SU-DHL-6 (cell line): ENCODE measurements at regions not wholly inside any gene's neighbourhood (a gene's known extent, or its start where the extent isn't known, plus 50 kb on each side); places are given as distances from the start of the nearest gene placed in this dataset.

ENCODE experiments used
- H2AFZ ChIP-seq: fragments of 200-600 bp; sonication (generic); 2 replicates; pipeline ENCODE4 v1.6.1; 2014; ENCODE audit warnings: low read depth, mild to moderate bottlenecking, moderate library complexity, mixed read lengths, antibody characterized with exemption, low read length; ENCODE audit not compliant: severe bottlenecking
- H3F3A ChIP-seq: fragments of 200-600 bp; shearing (Covaris generic); 2 replicates; pipeline ENCODE4 v1.6.0; 2016; ENCODE audit warnings: antibody characterized with exemption, mild to moderate bottlenecking; ENCODE audit not compliant: insufficient read depth
- H3K27ac ChIP-seq: fragments of 200-600 bp; sonication (generic); 2 replicates; pipeline ENCODE4 v1.5.1; 2016; ENCODE audit warnings: low read depth, mild to moderate bottlenecking, low read length, moderate library complexity, mixed read lengths
- H3K27me3 ChIP-seq: fragments of 200-600 bp; sonication (generic), shearing (Covaris generic); 2 replicates; pipeline ENCODE4 v1.6.0; 2014; ENCODE audit warnings: mild to moderate bottlenecking, low read length
- H3K36me3 ChIP-seq: fragments of 200-600 bp; sonication (generic); 2 replicates; pipeline ENCODE4 v1.6.1; 2014; ENCODE audit warnings: mild to moderate bottlenecking, low read length, mixed read lengths
- H3K4me2 ChIP-seq: fragments of 300-600, 200-600 bp; shearing (Covaris generic), sonication (generic); 2 replicates; pipeline ENCODE4 v1.6.0; 2014; ENCODE audit warnings: low read length, low read depth, mild to moderate bottlenecking; ENCODE audit not compliant: poor library complexity, severe bottlenecking
- H3K4me3 ChIP-seq: fragments of 200-600 bp; sonication (generic); 2 replicates; pipeline ENCODE4 v1.5.1; 2014; ENCODE audit warnings: antibody characterized with exemption, low read length, mild to moderate bottlenecking, mixed read lengths; ENCODE audit not compliant: insufficient read depth, poor library complexity, severe bottlenecking
- H3K79me2 ChIP-seq: fragments of 200-600 bp; sonication (generic); 2 replicates; pipeline ENCODE4 v1.6.1; 2014; ENCODE audit warnings: mild to moderate bottlenecking, low read length, moderate library complexity; ENCODE audit not compliant: insufficient read depth
- H3K9ac ChIP-seq: fragments of 200-600 bp; sonication (generic); 2 replicates; pipeline ENCODE4 v1.7.0; 2014; ENCODE audit warnings: mild to moderate bottlenecking, low read length
- H3K9me2 ChIP-seq: fragments of 200-600 bp; sonication (generic); replicated peaks from 2 replicates; pipeline ENCODE4 v1.6.1; 2014; ENCODE audit warnings: low read length; ENCODE audit not compliant: insufficient read depth
- H3K9me3 ChIP-seq: fragments of 200-600 bp; sonication (generic); 2 replicates; pipeline ENCODE4 v1.6.1; 2014; ENCODE audit warnings: low read length, mixed read lengths; ENCODE audit not compliant: insufficient read depth
- H4K20me1 ChIP-seq: fragments of 200-600 bp; sonication (generic); 2 replicates; pipeline ENCODE4 v1.6.1; 2014; ENCODE audit warnings: low read depth, mild to moderate bottlenecking, antibody characterized with exemption, low read length, moderate library complexity, mixed read lengths
- EZH2phosphoT487 ChIP-seq: fragments of 200-600 bp; sonication (generic), shearing (Covaris generic); conservative IDR thresholded peaks from 2 replicates; pipeline ENCODE4 v1.6.1; 2018; ENCODE audit warnings: mild to moderate bottlenecking, antibody characterized with exemption, low read length, moderate library complexity, mixed read lengths
- TF ChIP-seq, protein P1 (sequence below): fragments of 200-600 bp; sonication (generic); IDR thresholded peaks from one replicate; pipeline ENCODE4 v1.5.1; 2017; ENCODE audit warnings: antibody characterized with exemption, mild to moderate bottlenecking, low read length, moderate library complexity; ENCODE audit not compliant: insufficient read depth, poor library complexity, severe bottlenecking

DNA sequence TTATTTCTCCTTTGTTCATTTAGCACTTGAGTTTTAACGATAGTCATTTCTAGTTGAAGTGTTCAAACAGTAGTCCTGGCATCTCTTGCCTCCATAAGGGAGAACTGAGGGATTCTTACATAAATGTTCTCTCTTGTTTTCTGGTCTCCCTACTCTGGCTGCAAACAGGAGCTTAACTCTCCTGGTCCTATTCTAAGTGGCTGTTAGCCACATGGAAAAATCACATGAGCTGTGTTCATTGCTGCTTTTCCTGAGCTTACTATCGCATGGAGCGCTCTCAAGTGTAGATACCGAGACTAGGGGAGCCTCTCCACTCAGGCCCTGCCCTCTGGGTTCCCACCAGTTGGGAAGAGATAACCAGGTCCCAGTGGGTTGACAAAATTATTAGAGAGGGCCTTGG, 403.1 kb upstream of the TPM1 start:
- Histone ChIP-seq H3K27me3 (no peaks in the 10 kb centered on the region), H3K9ac (no peak overlapping the region), H3K9me2 (no peaks in the 10 kb centered on the region), H2AFZ (no peak overlapping the region), H3K27ac (no peak overlapping the region), H3K4me3 (no peak overlapping the region), H3K4me2 (no peak overlapping the region), H3F3A (no peaks in the 10 kb centered on the region), H3K36me3 (no peaks in the 10 kb centered on the region), H3K9me3 (no peaks in the 10 kb centered on the region), H4K20me1 (no peaks in the 10 kb centered on the region), H3K79me2 (no peaks in the 10 kb centered on the region)
- TF ChIP-seq, protein P1, sequence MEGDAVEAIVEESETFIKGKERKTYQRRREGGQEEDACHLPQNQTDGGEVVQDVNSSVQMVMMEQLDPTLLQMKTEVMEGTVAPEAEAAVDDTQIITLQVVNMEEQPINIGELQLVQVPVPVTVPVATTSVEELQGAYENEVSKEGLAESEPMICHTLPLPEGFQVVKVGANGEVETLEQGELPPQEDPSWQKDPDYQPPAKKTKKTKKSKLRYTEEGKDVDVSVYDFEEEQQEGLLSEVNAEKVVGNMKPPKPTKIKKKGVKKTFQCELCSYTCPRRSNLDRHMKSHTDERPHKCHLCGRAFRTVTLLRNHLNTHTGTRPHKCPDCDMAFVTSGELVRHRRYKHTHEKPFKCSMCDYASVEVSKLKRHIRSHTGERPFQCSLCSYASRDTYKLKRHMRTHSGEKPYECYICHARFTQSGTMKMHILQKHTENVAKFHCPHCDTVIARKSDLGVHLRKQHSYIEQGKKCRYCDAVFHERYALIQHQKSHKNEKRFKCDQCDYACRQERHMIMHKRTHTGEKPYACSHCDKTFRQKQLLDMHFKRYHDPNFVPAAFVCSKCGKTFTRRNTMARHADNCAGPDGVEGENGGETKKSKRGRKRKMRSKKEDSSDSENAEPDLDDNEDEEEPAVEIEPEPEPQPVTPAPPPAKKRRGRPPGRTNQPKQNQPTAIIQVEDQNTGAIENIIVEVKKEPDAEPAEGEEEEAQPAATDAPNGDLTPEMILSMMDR = no peak
- no peak for TF ChIP-seq EZH2phosphoT487

GRCh38 chr15:62639906-62640605, 402.5 kb upstream of the TPM1 start:
- H3K9me3 ChIP-seq = no peaks in the 10 kb centered on the region
- H3K9ac ChIP-seq = no peak overlapping the region
- no peak overlapping the region for H2AFZ ChIP-seq
- no peak overlapping the region for H3K4me2 ChIP-seq
- no peaks in the 10 kb centered on the region for H4K20me1 ChIP-seq
- no peak overlapping the region for H3K4me3 ChIP-seq
- no peaks in the 10 kb centered on the region for H3K9me2 ChIP-seq
- no peak overlapping the region for H3K27ac ChIP-seq
- TF ChIP-seq EZH2phosphoT487 = no peak
- H3K27me3 ChIP-seq = no peaks in the 10 kb centered on the region
- H3F3A ChIP-seq = no peaks in the 10 kb centered on the region
- no peaks in the 10 kb centered on the region for H3K36me3 ChIP-seq
- H3K79me2 ChIP-seq = no peaks in the 10 kb centered on the region

DNA sequence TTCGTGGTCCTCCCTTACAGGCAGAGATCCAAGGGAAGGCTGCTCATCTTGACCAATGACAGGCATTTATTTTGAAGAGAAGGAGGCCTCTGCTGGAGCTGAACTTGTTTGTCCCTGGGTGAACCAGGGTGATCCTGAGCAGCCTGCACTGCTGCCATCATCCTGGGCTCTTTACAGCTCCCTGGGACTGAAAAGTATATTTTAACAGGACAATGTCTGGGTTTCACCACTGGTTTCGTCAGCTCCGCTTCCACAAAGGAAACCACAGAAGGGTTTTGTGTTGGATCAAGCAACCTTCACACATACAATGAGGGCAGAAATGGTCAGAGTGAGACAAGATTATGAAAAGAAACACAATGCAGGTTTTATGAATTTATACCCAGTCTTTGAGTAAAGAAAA, 400.7 kb upstream of the TPM1 start:
- Histone ChIP-seq H3K4me3 (no peak overlapping the region), H3F3A (no peaks in the 10 kb centered on the region), H3K9ac (no peak overlapping the region), H3K79me2 (no peaks in the 10 kb centered on the region), H4K20me1 (no peaks in the 10 kb centered on the region), H2AFZ (no peak overlapping the region), H3K27me3 (no peaks in the 10 kb centered on the region), H3K9me2 (no peaks in the 10 kb centered on the region), H3K9me3 (no peaks in the 10 kb centered on the region), H3K27ac (no peak overlapping the region), H3K4me2 (no peak overlapping the region), H3K36me3 (no peaks in the 10 kb centered on the region)
- TF ChIP-seq EZH2phosphoT487 = no peak
- TF ChIP-seq, protein P1 = no peak

DNA sequence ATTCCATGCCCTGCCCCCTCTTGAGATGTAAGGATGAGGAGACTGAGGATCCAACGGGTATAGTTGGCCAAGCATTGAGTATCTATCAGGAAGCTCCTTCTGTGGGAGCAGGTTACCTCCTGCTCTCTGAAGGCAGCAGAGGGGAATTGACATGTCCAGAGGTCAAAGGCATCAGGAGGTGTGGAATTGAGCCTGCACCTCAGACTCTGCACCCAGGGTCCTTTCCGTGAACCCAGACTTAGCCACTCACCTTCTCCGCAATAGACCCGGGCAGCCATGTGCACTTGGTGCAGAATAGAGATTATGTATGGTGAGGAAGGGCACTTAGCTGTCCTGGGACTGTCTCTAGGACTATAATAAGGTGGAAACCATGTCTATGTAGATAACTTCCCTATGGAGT, 399.0 kb upstream of the TPM1 start:
- Histone ChIP-seq H3K9ac (no peak overlapping the region), H3K4me2 (no peak overlapping the region), H3K27ac (no peak overlapping the region), H4K20me1 (no peaks in the 10 kb centered on the region), H3K36me3 (no peaks in the 10 kb centered on the region), H2AFZ (no peak overlapping the region), H3K79me2 (no peaks in the 10 kb centered on the region), H3K9me2 (no peaks in the 10 kb centered on the region), H3K4me3 (no peak overlapping the region), H3K27me3 (no peaks in the 10 kb centered on the region), H3F3A (no peaks in the 10 kb centered on the region), H3K9me3 (no peaks in the 10 kb centered on the region)
- TF ChIP-seq, protein P1 = no peak
- no peak for TF ChIP-seq EZH2phosphoT487
